HL-60 (cell line): ENCODE measurements at regions not wholly inside any gene's neighbourhood (a gene's known extent, or its start where the extent isn't known, plus 50 kb on each side); places are given as distances from the start of the nearest gene placed in this dataset.

Source experiments
- DNase-seq, 2 experiments: peaks; one replicate each; pipeline ENCODE4 v3.0.0-alpha.2; 2010 to 2020; ENCODE audit warnings: low read depth in 1 of 2, low spot score in 1 of 2
- H3K27ac ChIP-seq: fragments of 250-450 bp; sonication (Bioruptor Pico); replicated peaks from 2 replicates; pipeline ENCODE4 v1.5.1; 2020; ENCODE audit warnings: mild to moderate bottlenecking, moderate library complexity
- H3K27me3 ChIP-seq: fragments of 250-450 bp; sonication (Bioruptor Pico); 2 replicates; pipeline ENCODE4 v1.5.1; 2021; ENCODE audit warnings: mild to moderate bottlenecking, moderate library complexity; ENCODE audit not compliant: insufficient read depth, poor library complexity, severe bottlenecking
- H3K4me3 ChIP-seq: replicated peaks from 2 replicates; pipeline ENCODE4 v1.5.1; 2011; ENCODE audit warnings: mild to moderate bottlenecking, control low read depth, low read length; ENCODE audit not compliant: insufficient read depth
- GABPA ChIP-seq: IDR thresholded peaks from 2 replicates; pipeline ENCODE4 v1.6.1; 2012; ENCODE audit warnings: low read depth
- POLR2AphosphoS5 ChIP-seq: IDR thresholded peaks from 2 replicates; pipeline ENCODE4 v1.6.1; 2012; ENCODE audit warnings: low read depth
- SPI1 ChIP-seq: IDR thresholded peaks from 2 replicates; pipeline ENCODE4 v1.6.1; 2012; ENCODE audit warnings: low read depth, mild to moderate bottlenecking, borderline replicate concordance
- TF ChIP-seq, protein P1 (sequence below): IDR thresholded peaks from 2 replicates; pipeline ENCODE4 v1.6.1; 2012; ENCODE audit warnings: low read depth; ENCODE audit not compliant: insufficient replicate concordance
- TF ChIP-seq, protein P2 (sequence below): IDR thresholded peaks from one replicate; pipeline ENCODE4 v1.5.1; 2011; ENCODE audit warnings: low read length, control low read depth, inconsistent platforms; ENCODE audit not compliant: insufficient read depth

DNA sequence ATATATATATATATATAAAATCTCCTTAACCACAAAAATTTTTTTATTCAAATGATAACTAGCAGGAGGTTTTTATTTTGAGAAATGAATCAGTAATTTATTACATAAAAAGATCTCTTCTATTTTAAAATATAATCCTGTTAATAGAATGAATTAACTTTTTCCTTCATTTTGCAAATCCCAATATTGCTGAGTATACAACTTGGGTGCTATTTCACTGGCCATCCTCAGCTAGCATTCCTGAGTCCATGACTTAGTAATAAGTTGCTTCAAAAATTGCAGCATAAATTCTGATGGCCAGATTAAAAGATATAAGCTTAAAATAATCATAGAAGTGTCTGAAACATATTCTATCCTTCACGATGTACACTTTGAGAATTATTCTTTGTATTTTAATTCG, 155.6 kb downstream of the FSIP2 start:
- DNase-seq = no peak
- Histone ChIP-seq H3K4me3 (no peak overlapping the region), H3K27ac (no peak overlapping the region), H3K27me3 (no peaks in the 10 kb centered on the region)
- TF ChIP-seq POLR2AphosphoS5 (no peak), SPI1 (no peak), GABPA (no peak)
- TF ChIP-seq, protein P1, sequence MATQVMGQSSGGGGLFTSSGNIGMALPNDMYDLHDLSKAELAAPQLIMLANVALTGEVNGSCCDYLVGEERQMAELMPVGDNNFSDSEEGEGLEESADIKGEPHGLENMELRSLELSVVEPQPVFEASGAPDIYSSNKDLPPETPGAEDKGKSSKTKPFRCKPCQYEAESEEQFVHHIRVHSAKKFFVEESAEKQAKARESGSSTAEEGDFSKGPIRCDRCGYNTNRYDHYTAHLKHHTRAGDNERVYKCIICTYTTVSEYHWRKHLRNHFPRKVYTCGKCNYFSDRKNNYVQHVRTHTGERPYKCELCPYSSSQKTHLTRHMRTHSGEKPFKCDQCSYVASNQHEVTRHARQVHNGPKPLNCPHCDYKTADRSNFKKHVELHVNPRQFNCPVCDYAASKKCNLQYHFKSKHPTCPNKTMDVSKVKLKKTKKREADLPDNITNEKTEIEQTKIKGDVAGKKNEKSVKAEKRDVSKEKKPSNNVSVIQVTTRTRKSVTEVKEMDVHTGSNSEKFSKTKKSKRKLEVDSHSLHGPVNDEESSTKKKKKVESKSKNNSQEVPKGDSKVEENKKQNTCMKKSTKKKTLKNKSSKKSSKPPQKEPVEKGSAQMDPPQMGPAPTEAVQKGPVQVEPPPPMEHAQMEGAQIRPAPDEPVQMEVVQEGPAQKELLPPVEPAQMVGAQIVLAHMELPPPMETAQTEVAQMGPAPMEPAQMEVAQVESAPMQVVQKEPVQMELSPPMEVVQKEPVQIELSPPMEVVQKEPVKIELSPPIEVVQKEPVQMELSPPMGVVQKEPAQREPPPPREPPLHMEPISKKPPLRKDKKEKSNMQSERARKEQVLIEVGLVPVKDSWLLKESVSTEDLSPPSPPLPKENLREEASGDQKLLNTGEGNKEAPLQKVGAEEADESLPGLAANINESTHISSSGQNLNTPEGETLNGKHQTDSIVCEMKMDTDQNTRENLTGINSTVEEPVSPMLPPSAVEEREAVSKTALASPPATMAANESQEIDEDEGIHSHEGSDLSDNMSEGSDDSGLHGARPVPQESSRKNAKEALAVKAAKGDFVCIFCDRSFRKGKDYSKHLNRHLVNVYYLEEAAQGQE = no peak

DNA sequence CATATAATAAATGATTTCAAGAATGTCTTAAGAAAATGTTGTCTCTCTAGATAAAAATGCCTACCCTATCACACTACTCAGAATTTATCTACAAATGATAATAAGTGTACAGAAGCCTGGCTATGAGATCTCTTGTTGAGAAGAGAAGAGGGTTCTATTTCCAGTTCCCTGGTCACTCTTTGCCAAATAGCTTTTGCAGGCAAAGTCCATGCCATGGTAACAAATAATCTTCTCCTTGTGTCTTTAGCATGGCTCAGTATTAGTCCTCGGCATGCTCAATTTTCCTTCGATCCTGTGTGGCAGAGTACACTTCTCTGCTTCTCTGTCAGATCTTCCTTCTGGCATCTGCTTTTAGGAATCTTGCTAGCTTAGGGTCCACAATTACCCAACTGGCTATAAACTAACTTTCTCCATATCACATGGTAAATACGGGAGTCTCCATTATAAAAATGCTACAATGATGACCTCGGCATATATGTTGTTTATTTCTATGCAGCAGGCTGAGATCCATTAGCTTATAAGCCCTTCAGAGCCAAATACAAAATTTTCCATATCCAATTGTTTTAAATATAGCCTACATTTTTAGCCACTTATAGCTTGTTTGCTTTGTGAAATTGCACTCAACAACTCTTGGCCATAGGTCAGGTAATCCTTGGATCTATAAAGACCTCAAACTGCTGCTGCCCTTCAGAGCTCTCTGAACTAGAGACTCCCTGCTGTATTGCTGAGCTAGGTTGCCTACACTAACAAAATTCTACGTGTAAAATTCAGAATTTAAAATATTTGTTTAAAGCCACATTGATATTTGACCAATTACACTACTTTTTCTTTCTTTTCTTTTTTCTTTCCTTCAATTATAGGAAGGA, 157.5 kb downstream of the FSIP2 start:
- H3K27me3 ChIP-seq = no peaks in the 10 kb centered on the region
- H3K4me3 ChIP-seq = no peak overlapping the region
- H3K27ac ChIP-seq = no peak overlapping the region
- no peak for DNase-seq
- TF ChIP-seq POLR2AphosphoS5 (no peak), GABPA (no peak), SPI1 (no peak)
- TF ChIP-seq, protein P2, sequence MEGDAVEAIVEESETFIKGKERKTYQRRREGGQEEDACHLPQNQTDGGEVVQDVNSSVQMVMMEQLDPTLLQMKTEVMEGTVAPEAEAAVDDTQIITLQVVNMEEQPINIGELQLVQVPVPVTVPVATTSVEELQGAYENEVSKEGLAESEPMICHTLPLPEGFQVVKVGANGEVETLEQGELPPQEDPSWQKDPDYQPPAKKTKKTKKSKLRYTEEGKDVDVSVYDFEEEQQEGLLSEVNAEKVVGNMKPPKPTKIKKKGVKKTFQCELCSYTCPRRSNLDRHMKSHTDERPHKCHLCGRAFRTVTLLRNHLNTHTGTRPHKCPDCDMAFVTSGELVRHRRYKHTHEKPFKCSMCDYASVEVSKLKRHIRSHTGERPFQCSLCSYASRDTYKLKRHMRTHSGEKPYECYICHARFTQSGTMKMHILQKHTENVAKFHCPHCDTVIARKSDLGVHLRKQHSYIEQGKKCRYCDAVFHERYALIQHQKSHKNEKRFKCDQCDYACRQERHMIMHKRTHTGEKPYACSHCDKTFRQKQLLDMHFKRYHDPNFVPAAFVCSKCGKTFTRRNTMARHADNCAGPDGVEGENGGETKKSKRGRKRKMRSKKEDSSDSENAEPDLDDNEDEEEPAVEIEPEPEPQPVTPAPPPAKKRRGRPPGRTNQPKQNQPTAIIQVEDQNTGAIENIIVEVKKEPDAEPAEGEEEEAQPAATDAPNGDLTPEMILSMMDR = no peak
- TF ChIP-seq, protein P1 = no peak

DNA sequence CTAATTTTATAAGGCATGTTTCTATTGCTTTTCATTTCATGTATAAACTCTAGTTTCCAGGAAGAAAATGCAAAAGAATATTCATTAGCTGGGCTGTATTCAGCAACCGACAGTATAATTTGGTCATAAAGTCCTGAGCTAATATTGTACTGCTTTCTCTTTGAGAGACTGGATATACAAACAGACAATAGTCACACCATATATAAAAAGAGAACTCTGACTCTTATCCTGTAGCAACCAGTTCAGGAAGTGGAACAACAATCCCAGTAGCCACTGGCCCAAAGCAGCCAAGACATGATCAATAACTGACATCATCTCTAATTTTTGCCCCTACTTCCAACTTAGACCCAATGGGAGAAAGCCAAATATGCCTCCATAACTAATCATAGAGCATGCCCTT, 160.8 kb downstream of the FSIP2 start:
- Histone ChIP-seq H3K4me3 (no peak overlapping the region), H3K27ac (no peak overlapping the region), H3K27me3 (no peaks in the 10 kb centered on the region)
- no peak for DNase-seq
- TF ChIP-seq, protein P2 = no peak
- TF ChIP-seq GABPA (no peak), POLR2AphosphoS5 (no peak), SPI1 (no peak)
- TF ChIP-seq, protein P1 = no peak
